ENCODE measurements at regions not wholly inside any gene's neighbourhood (a gene's known extent, or its start where the extent isn't known, plus 50 kb on each side); places are given as distances from the start of the nearest gene placed in this dataset.

- TF ChIP-seq, protein P1, sequence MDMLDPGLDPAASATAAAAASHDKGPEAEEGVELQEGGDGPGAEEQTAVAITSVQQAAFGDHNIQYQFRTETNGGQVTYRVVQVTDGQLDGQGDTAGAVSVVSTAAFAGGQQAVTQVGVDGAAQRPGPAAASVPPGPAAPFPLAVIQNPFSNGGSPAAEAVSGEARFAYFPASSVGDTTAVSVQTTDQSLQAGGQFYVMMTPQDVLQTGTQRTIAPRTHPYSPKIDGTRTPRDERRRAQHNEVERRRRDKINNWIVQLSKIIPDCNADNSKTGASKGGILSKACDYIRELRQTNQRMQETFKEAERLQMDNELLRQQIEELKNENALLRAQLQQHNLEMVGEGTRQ (CRISPR knock-in tag; IDR thresholded peaks at IDR 0.05): no peak
- no peak for TF ChIP-seq CBX2 (IDR thresholded peaks at IDR 0.05; ENCODE audit: insufficient read depth, low read length, poor library complexity, severe bottlenecking)
- TF ChIP-seq DDX20 (tag; IDR thresholded peaks at IDR 0.05; ENCODE audit: low read depth): no peak
- TF ChIP-seq ZKSCAN1 (IDR thresholded peaks at IDR 0.05; ENCODE audit: low read depth, low read length): no peak
- TF ChIP-seq ZBTB8A (IDR thresholded peaks at IDR 0.05; ENCODE audit: partially characterized antibody): no peak
- no peak for TF ChIP-seq PHB2 (IDR thresholded peaks at IDR 0.05; ENCODE audit: low read depth)
- TF ChIP-seq TCF3 (CRISPR knock-in tag; IDR thresholded peaks at IDR 0.05): no peak
- TF ChIP-seq, protein P2, sequence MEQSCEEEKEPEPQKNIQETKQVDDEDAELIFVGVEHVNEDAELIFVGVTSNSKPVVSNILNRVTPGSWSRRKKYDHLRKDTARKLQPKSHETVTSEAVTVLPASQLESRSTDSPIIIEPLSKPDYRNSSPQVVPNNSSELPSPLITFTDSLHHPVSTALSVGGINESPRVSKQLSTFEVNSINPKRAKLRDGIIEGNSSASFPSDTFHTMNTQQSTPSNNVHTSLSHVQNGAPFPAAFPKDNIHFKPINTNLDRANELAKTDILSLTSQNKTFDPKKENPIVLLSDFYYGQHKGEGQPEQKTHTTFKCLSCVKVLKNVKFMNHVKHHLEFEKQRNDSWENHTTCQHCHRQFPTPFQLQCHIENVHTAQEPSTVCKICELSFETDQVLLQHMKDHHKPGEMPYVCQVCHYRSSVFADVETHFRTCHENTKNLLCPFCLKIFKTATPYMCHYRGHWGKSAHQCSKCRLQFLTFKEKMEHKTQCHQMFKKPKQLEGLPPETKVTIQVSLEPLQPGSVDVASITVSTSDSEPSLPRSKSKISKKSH (CRISPR knock-in tag; IDR thresholded peaks at IDR 0.05): no peak
- TF ChIP-seq CTCFL (IDR thresholded peaks at IDR 0.05; ENCODE audit: borderline replicate concordance, insufficient read depth, low read depth, low read length, poor library complexity, severe bottlenecking): no peak
- TF ChIP-seq, protein P3, sequence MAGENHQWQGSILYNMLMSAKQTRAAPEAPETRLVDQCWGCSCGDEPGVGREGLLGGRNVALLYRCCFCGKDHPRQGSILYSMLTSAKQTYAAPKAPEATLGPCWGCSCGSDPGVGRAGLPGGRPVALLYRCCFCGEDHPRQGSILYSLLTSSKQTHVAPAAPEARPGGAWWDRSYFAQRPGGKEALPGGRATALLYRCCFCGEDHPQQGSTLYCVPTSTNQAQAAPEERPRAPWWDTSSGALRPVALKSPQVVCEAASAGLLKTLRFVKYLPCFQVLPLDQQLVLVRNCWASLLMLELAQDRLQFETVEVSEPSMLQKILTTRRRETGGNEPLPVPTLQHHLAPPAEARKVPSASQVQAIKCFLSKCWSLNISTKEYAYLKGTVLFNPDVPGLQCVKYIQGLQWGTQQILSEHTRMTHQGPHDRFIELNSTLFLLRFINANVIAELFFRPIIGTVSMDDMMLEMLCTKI (IDR thresholded peaks at IDR 0.05; ENCODE audit: partially characterized antibody): no peak
- TF ChIP-seq ZNF318 (IDR thresholded peaks at IDR 0.05; ENCODE audit: borderline replicate concordance in 1 of 2, low read depth in 1 of 2): no peak
- no peak for TF ChIP-seq ETV1 (tag; conservative IDR thresholded peaks at IDR 0.05; ENCODE audit: low read depth)
Measured at GRCh38 chr17:77810536-77810935, 148.0 kb upstream of the TNRC6C start (continued).
